CD14-positive monocyte (primary cell): ENCODE measurements at regions not wholly inside any gene's neighbourhood (a gene's known extent, or its start where the extent isn't known, plus 50 kb on each side); places are given as distances from the start of the nearest gene placed in this dataset.

Experiments used
- DNase-seq, 3 donors: peaks; one replicate each; pipeline ENCODE4 v3.0.0-alpha.2; 2011 to 2022
- H2AFZ ChIP-seq: 2 replicates; pipeline ENCODE4 v1.6.0; 2012; ENCODE audit warnings: mild to moderate bottlenecking, low read depth, low read length, inconsistent platforms; ENCODE audit not compliant: insufficient read depth, poor library complexity, severe bottlenecking
- H3K27ac ChIP-seq, 2 donors: 1 replicate in 1 of 2; 2 replicates in 1 of 2; pipeline ENCODE4 v1.5.1; 2012 to 2013; ENCODE audit warnings: low read length in 2 of 2, control low read depth in 1 of 2, inconsistent platforms in 1 of 2, low read depth in 1 of 2, mild to moderate bottlenecking in 1 of 2
- H3K27me3 ChIP-seq, 2 donors: one replicate each; pipeline versions ENCODE4 v1.6.0 to v1.6.1; 2011 to 2013; ENCODE audit warnings: low read length in 2 of 2; ENCODE audit not compliant: control insufficient read depth in 2 of 2, insufficient read depth in 2 of 2
- H3K36me3 ChIP-seq, 2 donors: replicated peaks in 1 of 2; 1 replicate in 1 of 2; 2 replicates in 1 of 2; pipeline versions ENCODE4 v1.5.1 to v1.6.1; 2012 to 2013; ENCODE audit warnings: low read length in 2 of 2, control low read depth in 1 of 2, inconsistent platforms in 1 of 2, mild to moderate bottlenecking in 1 of 2; ENCODE audit not compliant: insufficient read depth in 2 of 2, control insufficient read depth in 1 of 2
- H3K4me1 ChIP-seq, 2 donors: 1 replicate in 1 of 2; 2 replicates in 1 of 2; pipeline versions ENCODE4 v1.5.1 to v1.6.1; 2012 to 2013; ENCODE audit warnings: low read length in 2 of 2, control low read depth in 1 of 2, inconsistent platforms in 1 of 2, mild to moderate bottlenecking in 1 of 2, moderate library complexity in 1 of 2; ENCODE audit not compliant: insufficient read depth in 2 of 2, control insufficient read depth in 1 of 2
- H3K4me2 ChIP-seq: replicated peaks from 2 replicates; pipeline ENCODE3; 2012; ENCODE audit warnings: low read length, moderate library complexity, mild to moderate bottlenecking; ENCODE audit not compliant: poor library complexity, severe bottlenecking; ENCODE audit errors: extremely low read depth
- H3K4me3 ChIP-seq, 3 experiments: fragments of 200-600 bp in 1 of 3; sonication (generic) in 1 of 3; replicated peaks in 1 of 3; 1 replicate in 2 of 3; 2 replicates in 1 of 3; pipeline ENCODE4 v1.5.1; 2011 to 2013; ENCODE audit warnings: low read length in 3 of 3, mild to moderate bottlenecking in 3 of 3, control low read depth in 2 of 3, low read depth in 2 of 3, inconsistent platforms in 1 of 3, moderate library complexity in 1 of 3
- H3K79me2 ChIP-seq: 2 replicates; pipeline ENCODE4 v1.6.0; 2012; ENCODE audit warnings: mild to moderate bottlenecking, control low read depth, inconsistent platforms, low read length, moderate library complexity; ENCODE audit not compliant: insufficient read depth
- H3K9ac ChIP-seq: 2 replicates; pipeline ENCODE4 v1.6.0; 2017; ENCODE audit warnings: low read length, mild to moderate bottlenecking; ENCODE audit not compliant: insufficient read depth, poor library complexity, severe bottlenecking
- H3K9me3 ChIP-seq, 2 donors: replicated peaks in 1 of 2; 1 replicate in 1 of 2; 2 replicates in 1 of 2; pipeline versions ENCODE4 v1.5.1 to v1.6.1; 2012 to 2013; ENCODE audit warnings: low read length in 2 of 2, control low read depth in 1 of 2; ENCODE audit not compliant: control insufficient read depth in 1 of 2, insufficient read depth in 1 of 2
- H4K20me1 ChIP-seq: 2 replicates; pipeline ENCODE4 v1.6.0; 2012; ENCODE audit warnings: mild to moderate bottlenecking, low read length, control low read depth, moderate library complexity; ENCODE audit not compliant: insufficient read depth
- H3K27ac Mint-ChIP-seq, 7 donors: one replicate each; pipeline ENCODE4 v1.8.0; 2020; ENCODE audit warnings: mild to moderate bottlenecking in 7 of 7, mixed read lengths in 7 of 7, moderate library complexity in 6 of 7, inconsistent platforms in 2 of 7
- H3K27me3 Mint-ChIP-seq, 3 donors: one replicate each; pipeline ENCODE4 v1.8.0; 2021 to 2022; ENCODE audit warnings: low read depth in 3 of 3, mild to moderate bottlenecking in 3 of 3, mixed read lengths in 3 of 3, moderate library complexity in 3 of 3, inconsistent platforms in 1 of 3
- H3K36me3 Mint-ChIP-seq, 2 donors: one replicate each; pipeline ENCODE4 v1.8.0; 2020; ENCODE audit warnings: mixed read lengths in 2 of 2, inconsistent platforms in 1 of 2, mild to moderate bottlenecking in 1 of 2
- H3K4me1 Mint-ChIP-seq: one replicate; pipeline ENCODE4 v1.8.0; 2020; ENCODE audit warnings: mild to moderate bottlenecking, mixed read lengths
- H3K4me3 Mint-ChIP-seq, 2 donors: one replicate each; pipeline ENCODE4 v1.8.0; 2020; ENCODE audit warnings: mild to moderate bottlenecking in 2 of 2, mixed read lengths in 2 of 2, moderate library complexity in 1 of 2
- H3K9me3 Mint-ChIP-seq, 7 donors: one replicate each; pipeline ENCODE4 v1.8.0; 2020 to 2022; ENCODE audit warnings: mixed read lengths in 7 of 7, mild to moderate bottlenecking in 6 of 7, moderate library complexity in 6 of 7, inconsistent platforms in 2 of 7
- WGBS: methylation state at CpG from one replicate; pipeline ENCODE4 v1.1.5; 2013; ENCODE audit warnings: missing lambda C conversion rate; ENCODE audit not compliant: insufficient coverage; 5-methylcytosine and 5-hydroxymethylcytosine counted together
- intact Hi-C, 2 donors: fragments of 100-400 bp; cut with micrococcal nuclease; formaldehyde crosslinking; loops; one replicate each; pipeline versions ENCODE4 v1.15.0 to v1.15.1; 2023
- TF ChIP-seq, protein P1 (sequence below): fragments of 200-600 bp; IDR thresholded peaks from one replicate; pipeline ENCODE4 v1.8.0; 2022; ENCODE audit warnings: antibody characterized with exemption, mild to moderate bottlenecking

DNA sequence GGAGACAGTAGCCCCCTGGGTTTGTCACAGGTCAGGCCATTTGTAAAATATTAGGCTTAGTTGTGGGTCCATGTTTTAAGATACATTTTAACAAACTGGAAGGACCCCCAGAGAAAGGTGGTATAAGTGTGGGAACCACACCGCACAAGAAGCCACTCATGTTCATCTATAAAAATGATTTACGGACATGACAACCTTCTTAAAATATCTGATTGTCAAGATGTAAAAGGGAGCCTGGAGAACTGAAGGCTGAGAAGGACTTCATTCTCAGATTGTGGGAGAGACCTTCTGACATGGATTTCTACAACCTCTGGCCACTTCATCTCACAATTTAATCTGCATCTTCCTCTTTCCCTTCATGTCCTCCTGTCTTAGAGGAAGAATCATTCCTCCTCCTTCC is 102.4 kb downstream of the VCPKMT start:
- no peaks in the 10 kb centered on the region for H4K20me1 ChIP-seq
- H3K4me1 ChIP-seq: peaks cover 5 to 11% of the 10 kb centered on the region in 2 donors
- no peak overlapping the region for H2AFZ ChIP-seq
- H3K27me3 ChIP-seq: no peaks in the 10 kb centered on the region
- H3K4me3 ChIP-seq: no peak overlapping the region
- intact Hi-C loops: no loop called here
- no peaks in the 10 kb centered on the region for H3K79me2 ChIP-seq
- no peak overlapping the region for H3K4me3 Mint-ChIP-seq
- H3K27ac Mint-ChIP-seq: peak overlapping the region in 1 of 7 donors; percentile 2
- no peak overlapping the region for H3K27ac ChIP-seq
- TF ChIP-seq, protein P1, sequence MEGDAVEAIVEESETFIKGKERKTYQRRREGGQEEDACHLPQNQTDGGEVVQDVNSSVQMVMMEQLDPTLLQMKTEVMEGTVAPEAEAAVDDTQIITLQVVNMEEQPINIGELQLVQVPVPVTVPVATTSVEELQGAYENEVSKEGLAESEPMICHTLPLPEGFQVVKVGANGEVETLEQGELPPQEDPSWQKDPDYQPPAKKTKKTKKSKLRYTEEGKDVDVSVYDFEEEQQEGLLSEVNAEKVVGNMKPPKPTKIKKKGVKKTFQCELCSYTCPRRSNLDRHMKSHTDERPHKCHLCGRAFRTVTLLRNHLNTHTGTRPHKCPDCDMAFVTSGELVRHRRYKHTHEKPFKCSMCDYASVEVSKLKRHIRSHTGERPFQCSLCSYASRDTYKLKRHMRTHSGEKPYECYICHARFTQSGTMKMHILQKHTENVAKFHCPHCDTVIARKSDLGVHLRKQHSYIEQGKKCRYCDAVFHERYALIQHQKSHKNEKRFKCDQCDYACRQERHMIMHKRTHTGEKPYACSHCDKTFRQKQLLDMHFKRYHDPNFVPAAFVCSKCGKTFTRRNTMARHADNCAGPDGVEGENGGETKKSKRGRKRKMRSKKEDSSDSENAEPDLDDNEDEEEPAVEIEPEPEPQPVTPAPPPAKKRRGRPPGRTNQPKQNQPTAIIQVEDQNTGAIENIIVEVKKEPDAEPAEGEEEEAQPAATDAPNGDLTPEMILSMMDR: no peak
- peaks cover 22% of the 10 kb centered on the region for H3K4me1 Mint-ChIP-seq
- peaks cover 0 to 4% of the 10 kb centered on the region in 2 donors for H3K36me3 Mint-ChIP-seq
- WGBS: no CpG with 5 or more reads among the region's 2 CpGs
- peaks cover 0 to 5% (median 1%) of the 10 kb centered on the region in 3 donors for H3K27me3 Mint-ChIP-seq
- DNase-seq: no peak
- H3K9me3 ChIP-seq: no peaks in the 10 kb centered on the region
- no peak overlapping the region for H3K4me2 ChIP-seq
- peaks cover 2 to 6% (median 3%) of the 10 kb centered on the region in 7 donors for H3K9me3 Mint-ChIP-seq
- H3K36me3 ChIP-seq: no peaks in the 10 kb centered on the region
- no peak overlapping the region for H3K9ac ChIP-seq

DNA sequence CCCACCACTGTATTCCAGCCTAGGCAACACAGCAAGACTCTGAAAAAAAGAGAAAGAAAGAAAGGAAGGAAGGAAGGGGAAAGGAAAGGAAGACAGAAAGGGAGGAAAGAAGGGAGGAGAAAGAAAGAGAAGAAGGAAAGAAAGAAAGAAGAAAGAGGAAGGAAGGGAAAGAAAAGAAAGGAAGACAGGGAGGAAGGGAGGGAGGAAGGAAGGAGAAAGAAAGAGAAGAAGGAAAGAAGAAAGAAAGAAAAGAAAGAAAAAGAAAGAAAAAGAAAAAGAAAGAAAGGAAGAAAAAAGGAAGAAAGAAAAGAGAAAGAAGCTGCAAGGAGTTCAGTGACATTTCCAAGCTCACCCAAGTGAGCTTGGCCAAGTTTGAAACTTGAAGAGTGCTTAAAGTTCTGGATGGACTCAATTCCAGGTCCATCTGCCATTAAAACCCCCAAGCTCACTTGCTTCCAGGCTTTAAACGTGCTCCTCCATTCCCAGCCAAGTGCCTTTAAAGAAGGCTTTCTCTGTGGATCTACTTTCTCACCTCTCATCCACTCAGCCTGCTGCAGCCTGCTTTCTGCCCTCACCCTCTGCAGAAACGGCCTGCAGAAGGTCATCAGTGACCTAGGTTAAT is 101.5 kb downstream of the VCPKMT start:
- Mint-ChIP-seq H3K27me3 (peaks cover 0 to 5% (median 1%) of the 10 kb centered on the region in 3 donors), H3K27ac (peak overlapping the region in 4 of 7 donors; percentile 13 to 74 (median 25)), H3K4me1 (peaks cover 19% of the 10 kb centered on the region), H3K36me3 (peaks cover 0 to 7% of the 10 kb centered on the region in 2 donors), H3K4me3 (no peak overlapping the region), H3K9me3 (peaks cover 2 to 10% (median 8%) of the 10 kb centered on the region in 7 donors)
- H3K9me3 ChIP-seq: peaks cover 0 to 1% of the 10 kb centered on the region in 2 donors
- no peaks in the 10 kb centered on the region for H3K36me3 ChIP-seq
- TF ChIP-seq, protein P1: no peak
- H2AFZ ChIP-seq: no peak overlapping the region
- no peaks in the 10 kb centered on the region for H4K20me1 ChIP-seq
- H3K27me3 ChIP-seq: no peaks in the 10 kb centered on the region
- H3K79me2 ChIP-seq: no peaks in the 10 kb centered on the region
- no peak overlapping the region for H3K4me2 ChIP-seq
- intact Hi-C loops: no loop called here
- H3K4me3 ChIP-seq: no peak overlapping the region
- no peak overlapping the region for H3K27ac ChIP-seq
- peaks cover 2 to 7% of the 10 kb centered on the region in 2 donors for H3K4me1 ChIP-seq
- DNase-seq: no peak
- WGBS: 89% methylated on average over 2 of the region's 2 CpGs
- H3K9ac ChIP-seq: no peak overlapping the region
